GM12864 (cell line): ENCODE measurements at regions not wholly inside any gene's neighbourhood (a gene's known extent, or its start where the extent isn't known, plus 50 kb on each side); places are given as distances from the start of the nearest gene placed in this dataset.

Experiments
- DNase-seq: peaks from one replicate; pipeline ENCODE4 v3.0.0-alpha.2; 2011; ENCODE audit warnings: low read depth
- H3K4me3 ChIP-seq: 2 replicates; pipeline ENCODE4 v1.5.1; 2011; ENCODE audit warnings: mild to moderate bottlenecking, low read depth, low read length, control low read depth
- TF ChIP-seq, protein P1 (sequence below): IDR thresholded peaks from 2 replicates; pipeline ENCODE4 v1.5.1; 2011; ENCODE audit warnings: low read depth, mild to moderate bottlenecking, moderate library complexity, low read length, control low read depth, inconsistent platforms; ENCODE audit errors: missing control alignments

DNA sequence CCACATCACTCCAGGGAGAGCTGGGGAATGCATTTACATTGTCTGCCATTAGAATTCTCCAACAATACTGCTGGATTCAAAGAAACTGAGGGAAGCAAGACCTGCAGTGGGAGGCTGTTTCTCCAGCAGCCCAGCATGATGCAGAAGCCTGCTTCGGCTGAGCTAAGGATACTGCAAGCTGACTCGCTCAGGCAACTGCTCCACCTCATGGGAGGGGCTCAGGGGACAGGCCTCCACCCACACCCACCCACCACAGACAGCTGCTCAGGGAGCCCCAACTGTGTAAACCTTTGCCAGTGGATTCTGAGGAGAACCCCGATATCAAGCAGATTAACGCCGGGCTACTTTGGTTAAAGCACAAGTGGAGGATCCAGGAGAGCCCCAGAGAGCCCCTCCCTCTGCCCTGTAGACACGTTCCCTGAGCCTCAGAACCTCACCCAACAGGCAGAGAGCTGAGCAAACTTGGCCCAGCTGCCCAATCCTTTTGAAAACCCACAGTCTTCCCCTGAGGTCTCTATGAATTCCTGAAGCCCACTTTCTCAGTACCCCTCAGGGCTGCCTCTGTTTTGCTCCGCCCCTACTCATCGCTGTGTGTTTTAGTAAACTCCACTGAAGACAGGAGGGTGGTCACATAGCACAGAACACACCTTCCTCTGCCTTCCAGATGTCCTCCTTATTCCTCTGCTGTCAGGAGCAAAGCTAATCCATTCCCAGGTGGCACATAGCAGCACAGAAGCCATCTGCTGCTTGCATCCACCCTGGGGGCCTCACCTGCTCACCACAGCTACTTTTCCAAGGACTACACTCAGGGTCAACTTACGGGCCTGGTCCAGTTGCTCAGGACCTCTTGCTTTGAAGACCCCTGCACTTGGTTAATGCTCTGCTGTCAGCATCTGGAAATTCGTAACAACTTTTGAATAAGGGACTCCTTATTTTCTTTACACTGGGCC is 269.0 kb downstream of the ABHD5 start:
- no peak for DNase-seq
- no peak overlapping the region for H3K4me3 ChIP-seq
- TF ChIP-seq, protein P1, sequence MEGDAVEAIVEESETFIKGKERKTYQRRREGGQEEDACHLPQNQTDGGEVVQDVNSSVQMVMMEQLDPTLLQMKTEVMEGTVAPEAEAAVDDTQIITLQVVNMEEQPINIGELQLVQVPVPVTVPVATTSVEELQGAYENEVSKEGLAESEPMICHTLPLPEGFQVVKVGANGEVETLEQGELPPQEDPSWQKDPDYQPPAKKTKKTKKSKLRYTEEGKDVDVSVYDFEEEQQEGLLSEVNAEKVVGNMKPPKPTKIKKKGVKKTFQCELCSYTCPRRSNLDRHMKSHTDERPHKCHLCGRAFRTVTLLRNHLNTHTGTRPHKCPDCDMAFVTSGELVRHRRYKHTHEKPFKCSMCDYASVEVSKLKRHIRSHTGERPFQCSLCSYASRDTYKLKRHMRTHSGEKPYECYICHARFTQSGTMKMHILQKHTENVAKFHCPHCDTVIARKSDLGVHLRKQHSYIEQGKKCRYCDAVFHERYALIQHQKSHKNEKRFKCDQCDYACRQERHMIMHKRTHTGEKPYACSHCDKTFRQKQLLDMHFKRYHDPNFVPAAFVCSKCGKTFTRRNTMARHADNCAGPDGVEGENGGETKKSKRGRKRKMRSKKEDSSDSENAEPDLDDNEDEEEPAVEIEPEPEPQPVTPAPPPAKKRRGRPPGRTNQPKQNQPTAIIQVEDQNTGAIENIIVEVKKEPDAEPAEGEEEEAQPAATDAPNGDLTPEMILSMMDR = no peak

DNA sequence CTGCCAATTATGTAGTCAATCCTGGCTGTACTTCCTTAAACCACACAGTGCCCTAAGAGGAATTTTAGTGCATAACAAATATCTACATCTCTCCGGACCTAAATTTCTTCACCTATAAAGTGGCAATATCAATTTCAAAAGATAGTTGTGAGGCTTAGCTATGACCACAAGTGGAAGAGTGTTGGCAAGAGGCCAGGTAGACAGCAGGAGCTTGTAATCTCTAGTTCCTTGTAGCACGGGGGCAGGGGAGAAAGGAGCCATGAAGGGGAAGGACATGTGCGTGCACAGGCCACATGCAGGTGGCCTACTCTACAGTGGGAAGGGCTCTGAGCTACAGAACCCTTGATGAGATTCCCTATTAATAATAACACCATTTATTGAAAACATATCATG is 269.7 kb downstream of the ABHD5 start:
- H3K4me3 ChIP-seq = no peak overlapping the region
- no peak for DNase-seq
- TF ChIP-seq, protein P1 = no peak

DNA sequence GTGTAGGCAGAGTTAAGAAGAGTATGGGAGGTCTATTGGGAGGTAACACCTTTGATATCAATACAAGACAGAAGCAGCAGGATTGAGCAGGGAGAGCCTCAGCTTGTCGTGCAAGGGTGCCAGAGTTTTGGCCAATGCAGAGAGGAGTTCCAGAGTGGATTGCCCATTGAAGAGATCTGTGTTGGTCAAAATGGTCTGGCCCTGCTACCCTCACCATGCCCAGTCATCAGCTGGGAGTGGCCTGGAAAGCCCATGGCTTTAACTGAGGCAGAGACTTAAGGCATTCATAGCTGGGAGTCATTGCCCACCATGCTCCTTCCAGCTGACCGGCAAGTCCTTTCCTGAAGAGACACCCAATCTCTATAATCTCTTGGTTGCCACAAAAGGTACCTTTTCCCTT is 271.3 kb downstream of the ABHD5 start:
- TF ChIP-seq, protein P1 = no peak
- H3K4me3 ChIP-seq = no peak overlapping the region
- no peak for DNase-seq

DNA sequence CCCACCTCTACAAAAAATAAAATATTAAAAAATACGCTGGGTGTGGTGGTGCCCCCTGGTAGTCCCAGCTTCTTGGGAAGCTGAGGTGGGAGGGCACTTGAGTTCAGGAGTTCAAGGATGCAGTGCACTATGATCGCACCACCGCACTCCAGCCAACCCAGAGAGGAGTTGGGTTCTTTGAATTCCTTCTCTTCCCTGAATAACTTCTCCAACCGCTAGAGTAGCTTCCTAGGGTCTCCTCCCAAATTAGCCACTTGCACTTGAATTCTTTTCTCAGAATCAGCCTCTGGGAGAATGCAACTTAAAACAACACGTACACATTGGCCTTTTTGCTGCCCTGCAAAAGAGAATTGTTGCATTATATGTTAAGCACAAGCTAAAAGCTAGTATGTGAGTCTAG is 272.5 kb downstream of the ABHD5 start:
- no peak overlapping the region for H3K4me3 ChIP-seq
- TF ChIP-seq, protein P1 = no peak
- DNase-seq = no peak

DNA sequence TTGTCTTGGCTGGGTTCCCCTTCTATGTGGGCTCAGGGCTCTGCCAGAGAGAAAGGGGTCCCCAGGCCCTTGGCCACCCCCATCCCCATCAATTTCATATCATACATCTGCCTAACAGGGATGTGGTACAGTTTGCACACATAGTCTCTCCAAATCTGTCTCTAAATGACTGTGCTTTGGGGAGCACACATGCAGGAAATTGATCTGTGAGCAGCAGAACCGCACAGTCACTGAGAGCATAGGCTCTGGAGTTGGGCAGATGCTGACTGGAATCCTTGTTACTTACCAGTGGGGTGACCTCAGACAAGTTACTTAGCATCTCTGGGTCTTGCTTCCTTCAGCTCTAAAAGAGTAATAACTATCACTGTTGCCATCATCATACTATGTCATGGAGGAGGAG is 273.9 kb downstream of the ABHD5 start:
- H3K4me3 ChIP-seq = no peak overlapping the region
- no peak for DNase-seq
- TF ChIP-seq, protein P1 = no peak

DNA sequence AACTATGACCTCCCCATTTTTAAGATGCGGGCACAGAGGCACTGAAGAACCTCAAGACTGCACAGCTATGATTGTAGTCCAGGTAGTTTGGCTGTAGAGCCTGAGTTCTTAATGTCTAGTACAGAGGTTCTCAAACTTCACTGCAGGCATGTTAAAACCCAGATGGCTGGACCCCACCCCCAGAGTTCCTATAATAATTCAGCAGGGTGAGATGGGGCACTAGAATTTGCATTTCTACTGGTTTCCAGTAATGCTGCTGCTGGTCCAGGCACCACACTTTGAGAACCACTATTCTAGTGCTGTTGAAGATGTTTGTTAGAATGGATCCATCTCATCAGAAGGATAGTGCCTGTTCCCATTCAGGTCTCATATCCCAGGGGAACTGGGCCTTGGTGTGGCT is 274.9 kb downstream of the ABHD5 start:
- no peak for DNase-seq
- no peak overlapping the region for H3K4me3 ChIP-seq
- TF ChIP-seq, protein P1 = no peak

DNA sequence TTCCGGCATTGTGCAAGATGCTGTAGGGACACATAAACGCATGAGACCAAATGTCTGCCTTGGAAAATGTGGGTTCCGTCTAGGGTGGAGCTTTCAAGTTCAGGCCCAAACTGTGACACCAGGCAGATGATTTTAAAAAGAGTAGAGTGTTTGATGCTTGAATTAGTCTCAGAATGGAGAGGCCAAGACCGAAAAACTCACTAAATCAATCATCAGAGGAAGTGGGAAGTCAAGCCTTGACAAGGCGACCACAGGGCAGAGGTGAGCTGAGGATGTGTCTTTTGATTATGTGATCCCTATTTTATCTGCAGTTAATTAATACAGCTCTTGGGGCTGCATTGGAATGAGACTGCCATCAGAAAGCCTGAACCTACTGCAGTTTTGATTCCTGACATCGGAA is 275.4 kb downstream of the ABHD5 start:
- no peak for DNase-seq
- TF ChIP-seq, protein P1 = no peak
- H3K4me3 ChIP-seq = no peak overlapping the region
